Mesendoderm (in vitro differentiated cells): ENCODE measurements at regions not wholly inside any gene's neighbourhood (a gene's known extent, or its start where the extent isn't known, plus 50 kb on each side); places are given as distances from the start of the nearest gene placed in this dataset.

ENCODE experiments used
- DNase-seq: peaks from one replicate; pipeline ENCODE4 v3.0.0; 2013
- H2AK5ac ChIP-seq: 2 replicates; pipeline ENCODE4 v1.6.1; 2013; ENCODE audit warnings: low read length, inconsistent platforms
- H2BK120ac ChIP-seq: 2 replicates; pipeline ENCODE4 v1.6.1; 2013; ENCODE audit warnings: low read depth, mild to moderate bottlenecking, low read length, moderate library complexity, mixed read lengths
- H2BK15ac ChIP-seq: replicated peaks from 2 replicates; pipeline ENCODE4 v1.6.1; 2013; ENCODE audit warnings: low read depth, mild to moderate bottlenecking, moderate library complexity
- H2BK5ac ChIP-seq: 2 replicates; pipeline ENCODE4 v1.6.1; 2013; ENCODE audit warnings: low read length, inconsistent platforms
- H3K18ac ChIP-seq: 2 replicates; pipeline ENCODE4 v1.6.1; 2013; ENCODE audit warnings: mild to moderate bottlenecking, low read length, mixed read lengths
- H3K23ac ChIP-seq: one replicate; pipeline ENCODE4 v1.6.1; 2013; ENCODE audit warnings: low read length
- H3K27ac ChIP-seq: 2 replicates; pipeline ENCODE4 v1.5.1; 2013; ENCODE audit warnings: low read depth, mild to moderate bottlenecking, inconsistent platforms, low read length, moderate library complexity
- H3K27me3 ChIP-seq: 2 replicates; pipeline ENCODE4 v1.6.1; 2013; ENCODE audit warnings: low read length, control low read depth, mild to moderate bottlenecking, inconsistent platforms; ENCODE audit not compliant: insufficient read depth, poor library complexity
- H3K36me3 ChIP-seq: 2 replicates; pipeline ENCODE4 v1.6.1; 2013; ENCODE audit warnings: low read length, inconsistent platforms; ENCODE audit not compliant: control insufficient read depth, insufficient read depth
- H3K4ac ChIP-seq: one replicate; pipeline ENCODE4 v1.6.1; 2013; ENCODE audit warnings: low read depth, mild to moderate bottlenecking, low read length, moderate library complexity
- H3K4me1 ChIP-seq: 2 replicates; pipeline ENCODE4 v1.6.1; 2013; ENCODE audit warnings: low read depth, low read length, inconsistent platforms; ENCODE audit not compliant: control insufficient read depth
- H3K4me2 ChIP-seq: 2 replicates; pipeline ENCODE4 v1.6.1; 2013; ENCODE audit warnings: low read length
- H3K4me3 ChIP-seq: 2 replicates; pipeline ENCODE4 v1.5.1; 2013; ENCODE audit warnings: mild to moderate bottlenecking, low read length
- H3K56ac ChIP-seq: one replicate; pipeline ENCODE4 v1.6.1; 2013; ENCODE audit warnings: low read length
- H3K79me1 ChIP-seq: 2 replicates; pipeline ENCODE4 v1.6.1; 2013; ENCODE audit warnings: low read length, inconsistent platforms
- H3K79me2 ChIP-seq: 2 replicates; pipeline ENCODE4 v1.6.1; 2013; ENCODE audit warnings: mild to moderate bottlenecking, low read length; ENCODE audit not compliant: control insufficient read depth, insufficient read depth
- H3K9ac ChIP-seq: 2 replicates; pipeline ENCODE4 v1.6.1; 2013; ENCODE audit warnings: low read length, inconsistent platforms
- H4K5ac ChIP-seq: one replicate; pipeline ENCODE4 v1.6.1; 2013; ENCODE audit warnings: low read length
- H4K8ac ChIP-seq: one replicate; pipeline ENCODE4 v1.6.1; 2013; ENCODE audit warnings: low read depth, mild to moderate bottlenecking, control low read depth, low read length, moderate library complexity
- WGBS: extraction: QIAGEN DNeasy Blood & Tissue Kit; methylation state at CpG from one replicate; pipeline ENCODE4 v1.1.7; 2013; ENCODE audit warnings: low lambda C conversion rate, missing lambda C conversion rate; ENCODE audit not compliant: insufficient coverage; ENCODE audit errors: extremely low coverage; 5-methylcytosine and 5-hydroxymethylcytosine counted together

DNA sequence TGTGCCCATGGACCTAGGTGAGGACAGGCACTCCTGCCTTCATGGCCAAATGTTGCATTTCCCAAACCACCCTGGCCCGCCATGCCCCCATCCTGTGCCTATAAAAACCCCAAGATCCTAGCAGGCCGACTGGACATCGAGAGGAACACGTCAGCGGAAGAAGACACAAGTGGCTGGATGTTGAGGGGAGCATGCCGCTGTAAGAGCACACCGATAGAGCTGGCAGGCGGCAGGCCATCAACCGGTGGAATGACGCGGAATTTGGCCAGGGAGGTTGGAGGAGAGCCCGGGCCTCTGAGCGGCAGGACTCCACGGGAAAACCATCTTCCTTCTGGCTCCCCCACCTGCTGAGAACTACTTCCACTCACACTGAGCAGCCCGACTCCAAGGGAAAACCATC lies 361.1 kb upstream of the TMPRSS15 start:
- Histone ChIP-seq H3K27ac (no peak overlapping the region), H3K4me1 (no peaks in the 10 kb centered on the region), H4K5ac (no peak overlapping the region), H3K56ac (no peak overlapping the region), H3K4me2 (no peak overlapping the region), H2BK120ac (no peak overlapping the region), H3K4me3 (no peak overlapping the region), H2AK5ac (no peak overlapping the region), H3K9ac (no peak overlapping the region), H4K8ac (no peak overlapping the region), H3K27me3 (no peaks in the 10 kb centered on the region), H2BK5ac (no peak overlapping the region), H2BK15ac (no peak overlapping the region), H3K79me2 (no peaks in the 10 kb centered on the region), H3K23ac (no peak overlapping the region), H3K79me1 (no peaks in the 10 kb centered on the region), H3K18ac (no peak overlapping the region), H3K36me3 (no peaks in the 10 kb centered on the region), H3K4ac (no peak overlapping the region)
- no CpG with 5 or more reads among the region's 15 CpGs for WGBS
- no peak for DNase-seq

DNA sequence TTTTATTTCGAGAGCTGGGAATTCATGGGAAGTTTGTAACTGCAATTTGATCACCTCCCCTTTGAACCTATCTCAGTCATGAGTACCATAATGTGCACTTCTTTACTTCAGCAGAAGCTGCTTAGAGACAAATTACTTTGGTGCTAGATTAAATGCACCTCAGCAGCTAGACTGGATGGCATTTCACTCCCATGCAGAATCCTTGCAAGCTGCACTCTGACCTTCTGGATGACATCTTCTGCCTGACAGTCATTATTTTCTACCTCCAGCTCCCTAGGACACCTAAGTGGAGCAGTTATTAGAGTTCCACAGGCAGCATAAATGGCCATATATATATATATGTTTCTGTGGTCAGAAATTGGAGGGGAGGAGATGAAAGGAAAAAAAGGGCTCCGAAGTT lies 366.0 kb upstream of the TMPRSS15 start:
- no peak for DNase-seq
- H2BK120ac ChIP-seq, result no peak overlapping the region
- H3K4me1 ChIP-seq, result no peaks in the 10 kb centered on the region
- WGBS, result no CpG with 5 or more reads among the region's 2 CpGs
- no peak overlapping the region for H4K5ac ChIP-seq
- no peak overlapping the region for H3K9ac ChIP-seq
- no peak overlapping the region for H3K18ac ChIP-seq
- H3K23ac ChIP-seq, result no peak overlapping the region
- H2BK5ac ChIP-seq, result no peak overlapping the region
- no peaks in the 10 kb centered on the region for H3K27me3 ChIP-seq
- H3K4me2 ChIP-seq, result no peak overlapping the region
- H3K79me1 ChIP-seq, result no peaks in the 10 kb centered on the region
- H3K4me3 ChIP-seq, result no peak overlapping the region
- no peak overlapping the region for H4K8ac ChIP-seq
- no peak overlapping the region for H3K27ac ChIP-seq
- H3K4ac ChIP-seq, result no peak overlapping the region
- H3K56ac ChIP-seq, result no peak overlapping the region
- H3K79me2 ChIP-seq, result no peaks in the 10 kb centered on the region
- H3K36me3 ChIP-seq, result no peaks in the 10 kb centered on the region
- no peak overlapping the region for H2BK15ac ChIP-seq
- no peak overlapping the region for H2AK5ac ChIP-seq

DNA sequence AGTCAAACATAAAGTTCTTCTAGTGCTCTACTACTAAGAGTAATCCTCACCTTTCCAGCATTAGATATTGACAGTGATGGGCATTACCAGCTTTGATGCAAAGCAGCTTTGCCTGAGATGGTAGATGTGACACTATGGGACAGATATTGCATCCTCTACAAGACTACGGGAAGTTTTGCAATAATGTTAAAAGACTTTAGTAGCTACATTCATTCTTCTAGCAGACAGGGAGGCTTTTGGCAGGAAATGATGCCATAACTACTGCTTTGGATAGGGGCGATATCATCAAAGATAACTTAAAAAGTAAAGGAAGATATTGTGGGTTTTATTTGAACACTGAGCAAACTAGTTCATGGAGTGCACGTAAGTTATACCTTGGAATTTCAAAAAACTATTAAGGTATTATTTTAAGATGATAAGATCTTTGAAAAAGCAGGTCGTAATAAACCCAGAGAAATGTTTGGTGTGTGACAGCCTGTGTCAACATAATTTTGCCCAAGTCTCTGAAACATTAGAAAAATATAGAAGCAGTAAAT lies 368.3 kb upstream of the TMPRSS15 start:
- Histone ChIP-seq H3K79me1 (no peaks in the 10 kb centered on the region), H3K4me1 (no peaks in the 10 kb centered on the region), H3K4me2 (no peak overlapping the region), H2AK5ac (no peak overlapping the region), H3K18ac (no peak overlapping the region), H2BK5ac (no peak overlapping the region), H3K23ac (no peak overlapping the region), H4K5ac (no peak overlapping the region), H3K4me3 (no peak overlapping the region), H2BK120ac (no peak overlapping the region), H3K27ac (no peak overlapping the region), H3K4ac (no peak overlapping the region), H2BK15ac (no peak overlapping the region), H3K9ac (no peak overlapping the region), H3K36me3 (no peaks in the 10 kb centered on the region), H4K8ac (no peak overlapping the region), H3K27me3 (no peaks in the 10 kb centered on the region), H3K56ac (no peak overlapping the region), H3K79me2 (no peaks in the 10 kb centered on the region)
- DNase-seq, result no peak
- no CpG with 5 or more reads among the region's 4 CpGs for WGBS

DNA sequence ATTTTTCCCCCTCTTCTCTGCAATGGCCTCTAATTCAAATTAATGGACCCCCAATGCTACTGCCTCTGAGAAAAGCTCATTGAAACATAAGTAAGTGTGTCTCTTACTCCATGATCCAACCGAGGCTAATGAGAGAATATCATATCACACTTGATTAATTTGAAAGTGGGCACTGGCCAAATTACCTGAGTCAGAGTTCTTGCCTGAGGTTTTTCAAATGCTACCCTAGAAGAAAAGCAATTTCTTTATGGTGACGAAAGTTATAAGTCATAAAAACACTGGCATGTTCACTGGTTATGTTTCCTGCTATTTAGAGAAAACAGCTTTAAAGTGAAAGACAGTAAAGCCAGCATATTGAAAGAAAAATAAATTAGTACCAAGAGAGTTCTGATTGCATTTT lies 368.8 kb upstream of the TMPRSS15 start:
- H2BK15ac ChIP-seq, result no peak overlapping the region
- H3K23ac ChIP-seq, result no peak overlapping the region
- H2BK120ac ChIP-seq, result no peak overlapping the region
- no peak overlapping the region for H4K8ac ChIP-seq
- no peak overlapping the region for H3K27ac ChIP-seq
- no peaks in the 10 kb centered on the region for H3K4me1 ChIP-seq
- no peak for DNase-seq
- H3K36me3 ChIP-seq, result no peaks in the 10 kb centered on the region
- no CpG with 5 or more reads among the region's 2 CpGs for WGBS
- no peaks in the 10 kb centered on the region for H3K27me3 ChIP-seq
- no peak overlapping the region for H3K18ac ChIP-seq
- H3K4me2 ChIP-seq, result no peak overlapping the region
- H3K79me2 ChIP-seq, result no peaks in the 10 kb centered on the region
- H3K79me1 ChIP-seq, result no peaks in the 10 kb centered on the region
- no peak overlapping the region for H3K9ac ChIP-seq
- no peak overlapping the region for H3K4ac ChIP-seq
- H3K4me3 ChIP-seq, result no peak overlapping the region
- H2BK5ac ChIP-seq, result no peak overlapping the region
- H3K56ac ChIP-seq, result no peak overlapping the region
- H2AK5ac ChIP-seq, result no peak overlapping the region
- no peak overlapping the region for H4K5ac ChIP-seq

DNA sequence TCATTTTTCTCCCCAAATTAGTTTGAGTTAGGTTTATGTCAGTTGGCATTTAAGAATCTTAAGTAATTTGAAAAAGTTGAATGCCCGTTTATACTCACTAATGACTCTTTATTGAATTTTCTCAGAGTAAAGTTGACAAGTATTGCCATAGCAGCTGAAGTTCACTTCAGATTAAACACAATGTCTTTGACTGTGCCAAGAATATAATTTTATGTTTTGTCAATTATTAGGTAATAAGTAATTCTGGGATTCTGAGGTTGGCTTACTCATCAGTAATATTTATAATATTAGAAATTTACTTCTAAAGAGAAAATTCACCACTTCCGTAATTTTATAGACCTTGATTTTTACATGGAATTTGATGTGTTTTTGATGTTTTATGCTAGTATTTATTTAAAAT lies 369.3 kb upstream of the TMPRSS15 start:
- Histone ChIP-seq H3K4me2 (no peak overlapping the region), H2AK5ac (no peak overlapping the region), H3K23ac (no peak overlapping the region), H3K79me2 (no peaks in the 10 kb centered on the region), H3K36me3 (no peaks in the 10 kb centered on the region), H2BK120ac (no peak overlapping the region), H3K27ac (no peak overlapping the region), H3K4me1 (no peaks in the 10 kb centered on the region), H3K18ac (no peak overlapping the region), H3K27me3 (no peaks in the 10 kb centered on the region), H3K79me1 (no peaks in the 10 kb centered on the region), H4K5ac (no peak overlapping the region), H4K8ac (no peak overlapping the region), H3K56ac (no peak overlapping the region), H3K4me3 (no peak overlapping the region), H3K9ac (no peak overlapping the region), H3K4ac (no peak overlapping the region), H2BK5ac (no peak overlapping the region), H2BK15ac (no peak overlapping the region)
- WGBS, result no CpG with 5 or more reads among the region's 2 CpGs
- DNase-seq, result no peak

DNA sequence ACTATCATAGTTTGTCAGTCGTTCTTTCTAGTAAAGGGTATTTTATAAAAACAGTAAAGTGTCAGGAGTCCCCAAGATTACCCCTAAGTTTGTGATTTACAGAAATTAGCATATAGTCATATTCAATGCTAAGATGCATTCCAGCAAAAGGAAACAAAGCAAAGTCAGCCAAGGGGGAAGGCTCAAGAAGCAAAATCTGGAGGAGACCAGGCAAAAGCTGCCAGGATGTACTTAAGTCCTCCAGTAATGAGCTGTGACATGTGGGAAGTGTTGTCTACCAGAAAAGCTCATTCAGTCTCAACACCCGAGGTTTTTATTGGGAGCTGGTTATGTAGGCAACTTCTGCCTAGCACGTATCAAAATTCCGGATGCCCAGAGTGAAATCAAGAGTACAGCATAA lies 373.4 kb upstream of the TMPRSS15 start:
- no peak for DNase-seq
- peak overlapping the region; percentile 61 for H2BK120ac ChIP-seq
- no peak overlapping the region for H2BK15ac ChIP-seq
- H3K27ac ChIP-seq, result no peak overlapping the region
- no peaks in the 10 kb centered on the region for H3K79me1 ChIP-seq
- no peak overlapping the region for H4K5ac ChIP-seq
- H3K23ac ChIP-seq, result no peak overlapping the region
- no peak overlapping the region for H3K4ac ChIP-seq
- no CpG with 5 or more reads among the region's 4 CpGs for WGBS
- no peak overlapping the region for H2AK5ac ChIP-seq
- no peak overlapping the region for H4K8ac ChIP-seq
- no peak overlapping the region for H3K18ac ChIP-seq
- no peaks in the 10 kb centered on the region for H3K79me2 ChIP-seq
- H3K56ac ChIP-seq, result no peak overlapping the region
- H3K9ac ChIP-seq, result no peak overlapping the region
- H2BK5ac ChIP-seq, result no peak overlapping the region
- no peak overlapping the region for H3K4me3 ChIP-seq
- H3K4me2 ChIP-seq, result no peak overlapping the region
- no peaks in the 10 kb centered on the region for H3K4me1 ChIP-seq
- no peaks in the 10 kb centered on the region for H3K36me3 ChIP-seq
- no peaks in the 10 kb centered on the region for H3K27me3 ChIP-seq
